ENCODE measurements at regions not wholly inside any gene's neighbourhood (a gene's known extent, or its start where the extent isn't known, plus 50 kb on each side); places are given as distances from the start of the nearest gene placed in this dataset.
"Not testable (repeated sequence)": the region's sequence is repeated elsewhere in the genome, so short reads cannot be mapped to it uniquely, and the experiment has no call there.

DNA sequence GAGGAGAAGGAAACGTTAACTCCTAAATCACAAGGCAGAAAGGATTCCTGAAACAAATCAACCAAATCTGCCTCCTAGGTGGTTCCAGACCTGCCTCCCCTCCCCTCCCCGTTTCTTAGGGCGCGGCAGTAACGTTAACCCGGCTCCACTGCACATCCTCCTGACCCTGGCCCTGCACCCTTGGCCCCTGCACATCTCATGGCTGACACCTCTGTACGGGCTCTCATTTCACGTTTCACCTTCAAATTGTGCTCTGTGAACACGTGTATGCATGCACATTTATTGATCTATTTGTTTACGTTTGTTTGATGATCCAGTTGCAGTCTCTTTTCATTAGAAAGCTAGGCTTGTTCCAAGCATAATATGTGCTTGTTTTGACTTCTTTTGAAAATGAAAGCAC lies 358.1 kb downstream of the ADGRD1 start:
- DNase-seq (ENCODE audit: low spot score): no peak
- Histone ChIP-seq H3F3A (ENCODE audit: low read depth) (peaks cover 5% of the 10 kb centered on the region), H2AFZ (replicated peaks) (no peak overlapping the region), H4K20me1 (ENCODE audit: low read depth) (no peaks in the 10 kb centered on the region), H3K79me2 (ENCODE audit: low read depth) (no peaks in the 10 kb centered on the region), H3K27me3 (peaks cover 9% of the 10 kb centered on the region), H3K27ac (no peak overlapping the region), H3K9ac (no peak overlapping the region), H3K4me1 (no peaks in the 10 kb centered on the region), H3K4me2 (no peak overlapping the region), H3K4me3 (no peak overlapping the region), H3K36me3 (no peaks in the 10 kb centered on the region), H3K9me3 (ENCODE audit: low read depth) (no peaks in the 10 kb centered on the region)
- Mint-ChIP-seq H3K4me3 (no peak overlapping the region), H3K4me1 (no peaks in the 10 kb centered on the region), H3K9me3 (peaks cover 7% of the 10 kb centered on the region), H3K36me3 (no peaks in the 10 kb centered on the region), H3K27ac (no peak overlapping the region), H3K27me3 (ENCODE audit: insufficient read depth, low read depth) (peaks cover 13% of the 10 kb centered on the region)
- TF ChIP-seq EZH2 (IDR thresholded peaks at IDR 0.05): no peak
- no peak for TF ChIP-seq EZH2phosphoT487 (IDR thresholded peaks at IDR 0.05)
- TF ChIP-seq, protein P1, sequence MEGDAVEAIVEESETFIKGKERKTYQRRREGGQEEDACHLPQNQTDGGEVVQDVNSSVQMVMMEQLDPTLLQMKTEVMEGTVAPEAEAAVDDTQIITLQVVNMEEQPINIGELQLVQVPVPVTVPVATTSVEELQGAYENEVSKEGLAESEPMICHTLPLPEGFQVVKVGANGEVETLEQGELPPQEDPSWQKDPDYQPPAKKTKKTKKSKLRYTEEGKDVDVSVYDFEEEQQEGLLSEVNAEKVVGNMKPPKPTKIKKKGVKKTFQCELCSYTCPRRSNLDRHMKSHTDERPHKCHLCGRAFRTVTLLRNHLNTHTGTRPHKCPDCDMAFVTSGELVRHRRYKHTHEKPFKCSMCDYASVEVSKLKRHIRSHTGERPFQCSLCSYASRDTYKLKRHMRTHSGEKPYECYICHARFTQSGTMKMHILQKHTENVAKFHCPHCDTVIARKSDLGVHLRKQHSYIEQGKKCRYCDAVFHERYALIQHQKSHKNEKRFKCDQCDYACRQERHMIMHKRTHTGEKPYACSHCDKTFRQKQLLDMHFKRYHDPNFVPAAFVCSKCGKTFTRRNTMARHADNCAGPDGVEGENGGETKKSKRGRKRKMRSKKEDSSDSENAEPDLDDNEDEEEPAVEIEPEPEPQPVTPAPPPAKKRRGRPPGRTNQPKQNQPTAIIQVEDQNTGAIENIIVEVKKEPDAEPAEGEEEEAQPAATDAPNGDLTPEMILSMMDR (IDR thresholded peaks at IDR 0.05): no peak

DNA sequence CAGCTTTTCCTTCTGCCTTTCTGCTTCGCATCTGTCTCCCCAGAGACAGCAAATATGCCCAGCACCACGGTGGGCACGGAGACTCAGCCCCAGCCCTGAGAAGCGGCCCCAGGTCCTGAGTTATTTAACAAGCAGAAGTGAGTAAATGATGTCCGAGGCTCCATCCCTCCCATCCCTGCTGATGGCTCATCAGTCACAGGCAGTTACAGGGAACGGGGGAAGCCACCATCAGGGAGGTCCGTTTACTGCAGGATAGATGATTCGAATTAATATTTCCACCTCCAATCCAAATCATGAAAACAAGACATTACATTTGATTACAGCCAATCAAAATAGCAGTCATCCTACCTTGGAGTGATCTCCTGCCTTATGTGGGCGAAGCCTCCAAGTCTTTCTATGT lies 358.7 kb downstream of the ADGRD1 start:
- not testable (repeated sequence) for H4K20me1 ChIP-seq (ENCODE audit: low read depth); H3K4me3 ChIP-seq

DNA sequence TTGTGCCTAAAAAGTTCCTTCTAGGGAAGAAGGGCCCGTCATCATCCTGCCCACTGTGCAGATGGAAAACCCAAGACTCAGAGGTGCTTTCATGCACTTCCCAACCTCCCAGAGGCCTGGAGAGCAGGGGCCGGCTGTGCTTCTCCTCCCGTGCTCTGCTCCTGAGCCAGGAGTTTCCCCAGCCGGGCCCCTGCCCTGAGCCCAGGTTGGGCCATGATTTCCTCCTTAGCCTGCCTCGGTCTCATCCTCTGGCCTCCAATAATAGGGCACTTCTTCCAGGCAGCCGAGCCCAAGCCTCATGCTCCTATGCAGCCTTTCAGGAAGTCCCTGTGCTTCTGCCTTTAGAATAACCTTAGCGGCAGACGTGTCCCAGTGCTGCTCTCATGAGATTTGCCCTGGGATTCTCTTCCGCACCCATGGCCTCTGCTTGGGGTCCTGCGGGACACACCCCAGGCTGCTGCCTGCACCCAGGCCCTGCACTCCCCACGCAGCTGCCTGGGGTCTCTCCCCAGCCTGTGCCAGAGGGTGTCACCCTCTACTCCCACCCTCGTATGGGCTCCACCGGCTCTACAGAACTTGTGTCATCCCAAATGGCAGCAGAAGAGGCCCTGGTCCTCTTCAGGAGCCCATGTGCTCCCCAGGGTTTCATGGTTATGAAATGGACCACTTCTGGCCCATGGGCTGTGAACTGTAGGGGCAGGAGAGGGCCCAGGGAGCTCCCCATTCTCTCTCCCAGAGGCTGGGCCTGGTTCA lies 359.3 kb downstream of the ADGRD1 start:
- no peak overlapping the region for H2AFZ ChIP-seq (replicated peaks)
- Mint-ChIP-seq H3K27ac (no peak overlapping the region), H3K27me3 (ENCODE audit: insufficient read depth, low read depth) (peaks cover 13% of the 10 kb centered on the region), H3K4me1 (no peaks in the 10 kb centered on the region), H3K4me3 (no peak overlapping the region), H3K36me3 (no peaks in the 10 kb centered on the region), H3K9me3 (peaks cover 13% of the 10 kb centered on the region)
- no peak for TF ChIP-seq EZH2phosphoT487 (IDR thresholded peaks at IDR 0.05)
- TF ChIP-seq EZH2 (IDR thresholded peaks at IDR 0.05): no peak
- TF ChIP-seq, protein P1 (IDR thresholded peaks at IDR 0.05): no peak
- peaks cover 5% of the 10 kb centered on the region for H3F3A ChIP-seq (ENCODE audit: low read depth)
- H3K79me2 ChIP-seq (ENCODE audit: low read depth): no peaks in the 10 kb centered on the region
- no peaks in the 10 kb centered on the region for H3K4me1 ChIP-seq
- H3K9ac ChIP-seq: no peak overlapping the region
- H4K20me1 ChIP-seq (ENCODE audit: low read depth): no peaks in the 10 kb centered on the region
- H3K36me3 ChIP-seq: no peaks in the 10 kb centered on the region
- H3K27ac ChIP-seq: no peak overlapping the region
- H3K4me3 ChIP-seq: no peak overlapping the region
- H3K9me3 ChIP-seq (ENCODE audit: low read depth): no peaks in the 10 kb centered on the region
- H3K4me2 ChIP-seq: no peak overlapping the region
- DNase-seq (ENCODE audit: low spot score): no peak
- peaks cover 9% of the 10 kb centered on the region for H3K27me3 ChIP-seq

More for the DNA sequence above, 358.7 kb downstream of the ADGRD1 start:
- H3K9me3 ChIP-seq (ENCODE audit: low read depth); H3K4me1 ChIP-seq; H3K27ac Mint-ChIP-seq; H3K4me2 ChIP-seq; H3K4me1 Mint-ChIP-seq; DNase-seq (ENCODE audit: low spot score); H3K4me3 Mint-ChIP-seq; H2AFZ ChIP-seq (replicated peaks); H3K9me3 Mint-ChIP-seq; H3K36me3 Mint-ChIP-seq; H3K27ac ChIP-seq; H3K36me3 ChIP-seq; H3K9ac ChIP-seq; H3K27me3 ChIP-seq; H3K79me2 ChIP-seq (ENCODE audit: low read depth); H3F3A ChIP-seq (ENCODE audit: low read depth): not testable (repeated sequence)
- H3K27me3 Mint-ChIP-seq (ENCODE audit: insufficient read depth, low read depth): peaks cover 13% of the 10 kb centered on the region

DNA sequence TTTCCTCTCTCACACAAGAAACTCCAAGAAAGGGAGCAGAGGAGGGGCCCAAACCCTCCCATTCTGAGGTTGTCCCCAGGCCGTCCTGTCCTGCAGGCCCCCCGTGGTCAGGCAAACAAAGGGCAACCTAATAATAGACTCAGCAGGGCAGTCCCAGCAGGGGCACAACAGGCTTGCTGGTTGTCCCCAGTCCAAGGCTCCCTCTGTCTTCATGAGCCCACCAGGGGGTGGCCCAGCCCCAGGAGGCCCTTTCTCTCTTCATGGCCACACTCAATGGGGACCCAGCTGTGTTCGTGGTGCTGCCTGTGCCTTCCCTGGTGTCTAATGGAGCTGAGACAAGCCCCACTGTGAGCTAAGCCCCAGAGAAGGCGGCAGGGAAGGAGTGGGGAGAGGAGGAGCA lies 359.9 kb downstream of the ADGRD1 start:
- H3K4me1 ChIP-seq: no peaks in the 10 kb centered on the region
- no peak overlapping the region for H3K4me3 Mint-ChIP-seq
- TF ChIP-seq EZH2phosphoT487 (IDR thresholded peaks at IDR 0.05): no peak
- no peak for TF ChIP-seq EZH2 (IDR thresholded peaks at IDR 0.05)
- TF ChIP-seq, protein P1 (IDR thresholded peaks at IDR 0.05): no peak
- no peaks in the 10 kb centered on the region for H3K79me2 ChIP-seq (ENCODE audit: low read depth)
- no peak overlapping the region for H2AFZ ChIP-seq (replicated peaks)
- no peak overlapping the region for H3K4me3 ChIP-seq
- H3K36me3 Mint-ChIP-seq: no peaks in the 10 kb centered on the region
- peaks cover 5% of the 10 kb centered on the region for H3F3A ChIP-seq (ENCODE audit: low read depth)
- no peaks in the 10 kb centered on the region for H3K4me1 Mint-ChIP-seq
- H3K27me3 ChIP-seq: peaks cover 9% of the 10 kb centered on the region
- H3K9me3 ChIP-seq (ENCODE audit: low read depth): no peaks in the 10 kb centered on the region
- peak; percentile 13 for DNase-seq (ENCODE audit: low spot score)
- H4K20me1 ChIP-seq (ENCODE audit: low read depth): no peaks in the 10 kb centered on the region
- H3K9ac ChIP-seq: no peak overlapping the region
- peaks cover 12% of the 10 kb centered on the region for H3K27me3 Mint-ChIP-seq (ENCODE audit: insufficient read depth, low read depth)
- H3K4me2 ChIP-seq: no peak overlapping the region
- H3K9me3 Mint-ChIP-seq: peaks cover 18% of the 10 kb centered on the region
- H3K36me3 ChIP-seq: no peaks in the 10 kb centered on the region
- no peak overlapping the region for H3K27ac ChIP-seq
- no peak overlapping the region for H3K27ac Mint-ChIP-seq
